AG04449 (cell line): ENCODE measurements at regions not wholly inside any gene's neighbourhood (a gene's known extent, or its start where the extent isn't known, plus 50 kb on each side); places are given as distances from the start of the nearest gene placed in this dataset.

Source experiments
- CTCF ChIA-PET: fragments of 350-600 bp; formaldehyde crosslinking; extraction: SDS; loops from one replicate; lab custom pipeline; 2021; ENCODE audit warnings: antibody characterized with exemption; lab: Yijun Ruan, JAX
- POLR2A ChIA-PET: fragments of 400-600, 350-600 bp; formaldehyde crosslinking; extraction: SDS; loops from one replicate; lab custom pipeline; 2020; ENCODE audit warnings: antibody characterized with exemption, inconsistent platforms; lab: Yijun Ruan, JAX
- DNase-seq: peaks from one replicate; pipeline ENCODE4 v3.0.0-alpha.2; 2010; ENCODE audit warnings: low read depth, low spot score
- H3K4me3 ChIP-seq: 2 replicates; pipeline ENCODE4 v1.5.1; 2011; ENCODE audit warnings: low read depth, mild to moderate bottlenecking, control low read depth, low read length
- TF ChIP-seq, protein P1 (sequence below): IDR thresholded peaks from one replicate; pipeline ENCODE4 v1.5.1; 2011; ENCODE audit warnings: mild to moderate bottlenecking, moderate library complexity, low read length, control low read depth, inconsistent platforms; ENCODE audit not compliant: insufficient read depth; ENCODE audit errors: missing control alignments

DNA sequence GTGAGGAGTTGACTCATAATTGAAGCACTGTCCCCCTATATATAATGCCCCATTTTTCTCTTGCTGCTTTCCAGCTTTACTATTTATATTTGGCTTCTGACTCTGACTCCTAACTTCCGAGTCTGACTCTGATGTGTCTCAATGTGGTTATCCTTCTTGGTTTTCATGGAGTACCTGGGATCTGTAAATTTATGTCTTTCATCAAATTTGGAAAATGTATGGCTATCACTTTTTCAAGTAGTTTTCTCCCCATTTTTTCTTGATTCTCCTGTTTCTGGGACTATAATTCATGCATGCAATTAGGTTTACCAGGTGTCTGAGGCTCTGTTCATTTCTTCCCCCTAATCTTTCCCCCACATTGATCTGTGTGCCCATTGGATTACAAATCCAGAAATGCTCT is 156.8 kb upstream of the SFRP2 start:
- POLR2A ChIA-PET, result no interaction called here
- TF ChIP-seq, protein P1, sequence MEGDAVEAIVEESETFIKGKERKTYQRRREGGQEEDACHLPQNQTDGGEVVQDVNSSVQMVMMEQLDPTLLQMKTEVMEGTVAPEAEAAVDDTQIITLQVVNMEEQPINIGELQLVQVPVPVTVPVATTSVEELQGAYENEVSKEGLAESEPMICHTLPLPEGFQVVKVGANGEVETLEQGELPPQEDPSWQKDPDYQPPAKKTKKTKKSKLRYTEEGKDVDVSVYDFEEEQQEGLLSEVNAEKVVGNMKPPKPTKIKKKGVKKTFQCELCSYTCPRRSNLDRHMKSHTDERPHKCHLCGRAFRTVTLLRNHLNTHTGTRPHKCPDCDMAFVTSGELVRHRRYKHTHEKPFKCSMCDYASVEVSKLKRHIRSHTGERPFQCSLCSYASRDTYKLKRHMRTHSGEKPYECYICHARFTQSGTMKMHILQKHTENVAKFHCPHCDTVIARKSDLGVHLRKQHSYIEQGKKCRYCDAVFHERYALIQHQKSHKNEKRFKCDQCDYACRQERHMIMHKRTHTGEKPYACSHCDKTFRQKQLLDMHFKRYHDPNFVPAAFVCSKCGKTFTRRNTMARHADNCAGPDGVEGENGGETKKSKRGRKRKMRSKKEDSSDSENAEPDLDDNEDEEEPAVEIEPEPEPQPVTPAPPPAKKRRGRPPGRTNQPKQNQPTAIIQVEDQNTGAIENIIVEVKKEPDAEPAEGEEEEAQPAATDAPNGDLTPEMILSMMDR, result no peak
- no peak for DNase-seq
- CTCF ChIA-PET, result no interaction called here
- H3K4me3 ChIP-seq, result no peak overlapping the region

- CTCF ChIA-PET, result no interaction called here
Observed at GRCh38 chr4:153943738-153944415, 155.0 kb upstream of the SFRP2 start.

DNA sequence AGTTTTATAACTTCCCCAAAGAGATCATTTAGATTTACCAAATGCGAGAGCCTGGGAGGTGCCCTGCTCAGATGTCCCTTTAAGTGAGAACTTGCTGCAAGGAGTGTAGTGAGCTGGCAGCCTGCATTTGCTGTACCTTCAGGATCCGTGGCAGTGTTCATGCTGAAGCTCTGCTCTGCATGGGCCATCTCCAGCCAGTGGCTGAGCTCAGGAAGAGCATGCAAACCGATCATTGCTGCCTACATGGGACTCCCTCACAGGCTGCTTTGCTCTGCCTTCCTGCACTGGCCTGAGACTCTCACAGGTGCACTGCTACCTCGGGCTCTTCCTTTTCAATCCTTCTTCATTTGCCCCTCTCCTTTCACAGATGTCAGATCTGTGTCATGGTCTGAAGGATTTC is 152.0 kb upstream of the SFRP2 start:
- DNase-seq, result no peak
- TF ChIP-seq, protein P1, result no peak
- POLR2A ChIA-PET, result no interaction called here
- CTCF ChIA-PET, result no interaction called here
- H3K4me3 ChIP-seq, result no peak overlapping the region

More at GRCh38 chr4:153943738-153944415, 155.0 kb upstream of the SFRP2 start:
- H3K4me3 ChIP-seq, result no peak overlapping the region
- no peak for DNase-seq
- POLR2A ChIA-PET, result no interaction called here
- TF ChIP-seq, protein P1, result no peak

DNA sequence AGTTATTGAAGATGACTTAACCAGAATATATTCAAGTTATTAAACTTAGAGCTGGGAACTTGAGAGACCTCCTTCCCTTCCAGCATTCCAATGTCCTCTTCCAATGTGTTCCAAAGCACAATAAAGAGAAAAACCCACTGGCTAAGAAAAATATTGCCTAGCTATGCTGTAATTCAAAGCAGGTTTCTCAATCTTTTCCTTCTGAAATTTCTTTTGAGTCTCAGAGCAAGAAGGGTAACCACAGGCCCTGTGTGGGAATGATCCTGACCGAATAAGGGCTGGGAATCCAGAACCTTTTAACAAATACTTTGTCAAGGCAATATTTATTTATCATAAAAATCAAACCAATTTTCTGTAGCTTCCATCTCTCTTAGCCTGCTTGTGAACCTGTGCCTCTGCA is 150.7 kb upstream of the SFRP2 start:
- ChIA-PET CTCF (no interaction called here), POLR2A (no interaction called here)
- TF ChIP-seq, protein P1, result no peak

GRCh38 chr4:153938994-153939393 is 150.1 kb upstream of the SFRP2 start:
- DNase-seq, result no peak
- H3K4me3 ChIP-seq, result no peak overlapping the region
- TF ChIP-seq, protein P1, result no peak
- ChIA-PET CTCF (no interaction called here), POLR2A (no interaction called here)

More for the DNA sequence above, 150.7 kb upstream of the SFRP2 start:
- H3K4me3 ChIP-seq, result no peak overlapping the region
- no peak for DNase-seq

- H3K4me3 ChIP-seq, result no peak overlapping the region
- CTCF ChIA-PET, result no interaction called here
- TF ChIP-seq, protein P1, result no peak
- no peak for DNase-seq
- POLR2A ChIA-PET, result no interaction called here
Observed at GRCh38 chr4:153937289-153937688, 148.4 kb upstream of the SFRP2 start.
